Calu3 (cell line): ENCODE measurements at regions not wholly inside any gene's neighbourhood (a gene's known extent, or its start where the extent isn't known, plus 50 kb on each side); places are given as distances from the start of the nearest gene placed in this dataset.

Experiments
- BruUV-seq: library from RNA; stranded (reverse); fragments of 400-500 nt; replicated peaks from 2 replicates; lab custom pipeline; 2021; lab: Mats Ljungman, UMichigan
- CTCF ChIA-PET: fragments of 300-600 bp; sonication (Branson Sonifier 250); formaldehyde crosslinking; loops from one replicate; lab custom pipeline; 2022; ENCODE audit warnings: antibody characterized with exemption; lab: Charles Lee
- DNase-seq: peaks from one replicate; pipeline ENCODE4 v3.0.0; 2022
- H3K27ac Mint-ChIP-seq: one replicate; pipeline ENCODE4 v1.8.0; 2022; ENCODE audit warnings: mixed read lengths; ENCODE audit not compliant: unreplicated experiment
- H3K27me3 Mint-ChIP-seq: one replicate; pipeline ENCODE4 v1.8.0; 2022; ENCODE audit warnings: mixed read lengths; ENCODE audit not compliant: unreplicated experiment
- H3K36me3 Mint-ChIP-seq: one replicate; pipeline ENCODE4 v1.8.0; 2022; ENCODE audit warnings: mild to moderate bottlenecking, moderate library complexity, mixed read lengths; ENCODE audit not compliant: insufficient read depth, unreplicated experiment
- H3K4me1 Mint-ChIP-seq: one replicate; pipeline ENCODE4 v1.8.0; 2022; ENCODE audit warnings: mild to moderate bottlenecking, low read depth, mixed read lengths; ENCODE audit not compliant: unreplicated experiment
- H3K4me3 Mint-ChIP-seq: one replicate; pipeline ENCODE4 v1.8.0; 2022; ENCODE audit warnings: mild to moderate bottlenecking, low read depth, moderate library complexity, mixed read lengths; ENCODE audit not compliant: unreplicated experiment
- H3K9me3 Mint-ChIP-seq: one replicate; pipeline ENCODE4 v1.8.0; 2022; ENCODE audit warnings: low read depth, mixed read lengths; ENCODE audit not compliant: unreplicated experiment
- CTCF ChIP-seq: fragments of 200-600 bp; IDR thresholded peaks from one replicate; pipeline ENCODE4 v1.8.0; 2022; ENCODE audit warnings: antibody characterized with exemption; ENCODE audit not compliant: unreplicated experiment
- intact Hi-C: fragments of 100-400 bp; cut with micrococcal nuclease; formaldehyde crosslinking; loops from one replicate; pipeline ENCODE4 v1.10.0; 2022; ENCODE audit not compliant: unreplicated experiment

GRCh38 chr16:65788434-65789140 is 577.9 kb upstream of the CDH5 start:
- BruUV-seq: no TSS peak
- CTCF ChIA-PET: no interaction called here
- no peak for DNase-seq
- no peak overlapping the region for H3K27ac Mint-ChIP-seq
- H3K4me3 Mint-ChIP-seq: no peak overlapping the region
- peaks cover 27% of the 10 kb centered on the region for H3K27me3 Mint-ChIP-seq
- H3K9me3 Mint-ChIP-seq: peaks cover 3% of the 10 kb centered on the region
- no peak for TF ChIP-seq CTCF
- intact Hi-C loops: no loop called here
- H3K4me1 Mint-ChIP-seq: no peaks in the 10 kb centered on the region
- H3K36me3 Mint-ChIP-seq: no peaks in the 10 kb centered on the region

GRCh38 chr16:65787921-65788320 is 578.6 kb upstream of the CDH5 start:
- BruUV-seq: no TSS peak
- no peak for TF ChIP-seq CTCF
- Mint-ChIP-seq H3K27ac (no peak overlapping the region), H3K4me3 (no peak overlapping the region), H3K4me1 (no peaks in the 10 kb centered on the region), H3K27me3 (peaks cover 32% of the 10 kb centered on the region), H3K36me3 (no peaks in the 10 kb centered on the region), H3K9me3 (peaks cover 3% of the 10 kb centered on the region)
- CTCF ChIA-PET: no interaction called here
- intact Hi-C loops: no loop called here
- no peak for DNase-seq

- no TSS peak for BruUV-seq
- Mint-ChIP-seq H3K9me3 (peaks cover 3% of the 10 kb centered on the region), H3K4me1 (no peaks in the 10 kb centered on the region), H3K27me3 (peaks cover 32% of the 10 kb centered on the region), H3K4me3 (no peak overlapping the region), H3K36me3 (no peaks in the 10 kb centered on the region), H3K27ac (no peak overlapping the region)
- intact Hi-C loops: no loop called here
- no peak for DNase-seq
- CTCF ChIA-PET: no interaction called here
- TF ChIP-seq CTCF: no peak
Measured at GRCh38 chr16:65786916-65787315, 579.6 kb upstream of the CDH5 start.

- TF ChIP-seq CTCF: no peak
- Mint-ChIP-seq H3K27ac (no peak overlapping the region), H3K27me3 (peaks cover 46% of the 10 kb centered on the region), H3K36me3 (no peaks in the 10 kb centered on the region), H3K4me1 (no peaks in the 10 kb centered on the region), H3K9me3 (peaks cover 5% of the 10 kb centered on the region), H3K4me3 (no peak overlapping the region)
- intact Hi-C loops: no loop called here
- DNase-seq: no peak
- no TSS peak for BruUV-seq
- CTCF ChIA-PET: no interaction called here
Measured at GRCh38 chr16:65783709-65784474, 582.6 kb upstream of the CDH5 start.
